Uterus (tissue), 2 donors: ENCODE measurements at regions not wholly inside any gene's neighbourhood (a gene's known extent, or its start where the extent isn't known, plus 50 kb on each side); places are given as distances from the start of the nearest gene placed in this dataset.

Source experiments
- CTCF ChIP-seq, 4 experiments: fragments of 200-600 bp in 2 of 4; fragments of 450-650 bp in 2 of 4; sonication (generic) in 2 of 4; IDR thresholded peaks; one replicate each; pipeline ENCODE4 v1.5.1; 2016 to 2019; ENCODE audit warnings: antibody characterized with exemption in 4 of 4, mild to moderate bottlenecking in 2 of 4, moderate library complexity in 1 of 4
- POLR2A ChIP-seq, 2 donors: fragments of 450-650 bp; IDR thresholded peaks; one replicate each; pipeline ENCODE4 v1.6.1; 2016; ENCODE audit warnings: antibody characterized with exemption in 2 of 2, mild to moderate bottlenecking in 1 of 2, moderate library complexity in 1 of 2

DNA sequence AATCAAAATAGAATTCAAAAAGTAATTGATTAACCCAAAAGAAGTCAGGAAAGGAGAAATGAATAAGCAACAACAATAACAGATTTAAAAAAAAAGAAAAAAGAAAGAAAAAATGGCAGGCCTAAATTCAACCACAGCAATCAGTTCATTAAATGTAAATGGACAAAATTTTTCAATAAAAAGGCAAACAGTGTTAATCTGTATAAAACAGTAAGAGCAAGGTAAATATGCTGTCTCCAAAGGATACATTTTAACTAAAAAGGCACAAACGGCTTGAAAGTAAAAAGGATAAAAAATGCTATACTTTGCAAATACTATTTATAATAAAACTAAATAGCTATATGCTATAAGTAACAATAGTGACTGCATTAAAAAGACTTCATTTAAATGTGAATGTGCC lies 582.0 kb downstream of the SPRY1 start:
- no peak for TF ChIP-seq CTCF (IDR thresholded peaks at IDR 0.05)
- TF ChIP-seq POLR2A (IDR thresholded peaks at IDR 0.05): no peak
